Glomerular visceral epithelial cell (primary cell): ENCODE measurements at regions not wholly inside any gene's neighbourhood (a gene's known extent, or its start where the extent isn't known, plus 50 kb on each side); places are given as distances from the start of the nearest gene placed in this dataset.
"Not testable (repeated sequence)": the region's sequence is repeated elsewhere in the genome, so short reads cannot be mapped to it uniquely, and the experiment has no call there.

ENCODE experiments used
- DNase-seq: peaks from one replicate; pipeline ENCODE4 v3.0.0-alpha.2; 2016; ENCODE audit errors: extremely low spot score

DNA sequence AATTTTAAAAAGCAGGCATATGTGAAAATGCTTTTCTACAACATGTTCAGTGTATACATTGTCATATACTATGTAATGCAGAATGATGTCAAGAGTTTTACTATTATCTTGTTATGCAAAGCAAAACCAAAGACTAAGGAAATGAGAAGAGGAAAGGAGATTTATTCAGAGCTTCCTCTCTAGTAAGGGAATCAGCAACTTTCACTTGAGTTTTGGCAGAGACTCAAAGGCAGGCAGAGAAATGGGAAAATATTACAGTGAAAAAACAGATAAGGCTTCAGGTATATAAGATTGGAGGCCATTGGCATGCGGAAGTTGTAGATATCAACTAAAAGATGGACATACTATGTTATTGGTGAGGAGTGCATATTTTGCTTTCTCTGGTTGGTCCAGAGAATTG is 512.0 kb upstream of the PCDH20 start:
- no peak for DNase-seq

GRCh38 chr13:61918841-61919240 is 503.2 kb upstream of the PCDH20 start:
- DNase-seq, result no peak

DNA sequence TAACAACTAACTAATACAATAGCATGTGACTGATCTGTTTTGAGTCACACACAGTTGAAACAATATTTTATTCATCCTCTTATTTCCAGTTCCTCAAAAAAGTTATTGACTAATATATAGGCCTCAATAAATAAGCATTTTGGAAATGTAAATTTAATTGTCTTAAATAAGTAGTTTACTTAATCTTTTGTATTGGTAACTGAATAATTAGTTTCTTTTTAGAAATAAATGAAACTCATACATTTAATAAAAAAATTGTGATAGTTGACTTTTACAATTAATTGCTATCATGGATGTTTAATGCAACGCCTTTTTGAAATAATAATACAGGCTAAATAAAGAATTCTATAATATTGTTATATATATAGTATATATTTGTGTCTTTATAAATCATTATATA is 500.8 kb upstream of the PCDH20 start:
- no peak for DNase-seq

DNA sequence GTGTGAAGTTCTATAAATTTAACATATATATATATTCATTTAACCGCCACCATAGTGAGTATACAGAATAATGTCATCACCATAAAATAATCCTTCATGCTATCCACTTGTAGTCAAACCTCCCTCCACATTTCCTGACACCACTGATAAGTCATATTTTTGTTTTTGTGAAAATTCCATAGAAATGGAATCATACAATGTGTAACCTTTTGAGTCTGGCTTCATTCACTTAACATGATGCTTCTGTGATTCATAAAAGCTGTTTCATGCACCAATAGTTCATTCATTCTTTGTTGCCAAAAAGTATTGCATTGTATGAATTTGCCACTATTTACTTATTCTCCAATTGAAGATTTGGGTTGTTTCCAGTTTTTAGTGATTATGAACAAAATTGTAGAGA is 497.5 kb upstream of the PCDH20 start:
- DNase-seq, result peak; percentile 24

DNA sequence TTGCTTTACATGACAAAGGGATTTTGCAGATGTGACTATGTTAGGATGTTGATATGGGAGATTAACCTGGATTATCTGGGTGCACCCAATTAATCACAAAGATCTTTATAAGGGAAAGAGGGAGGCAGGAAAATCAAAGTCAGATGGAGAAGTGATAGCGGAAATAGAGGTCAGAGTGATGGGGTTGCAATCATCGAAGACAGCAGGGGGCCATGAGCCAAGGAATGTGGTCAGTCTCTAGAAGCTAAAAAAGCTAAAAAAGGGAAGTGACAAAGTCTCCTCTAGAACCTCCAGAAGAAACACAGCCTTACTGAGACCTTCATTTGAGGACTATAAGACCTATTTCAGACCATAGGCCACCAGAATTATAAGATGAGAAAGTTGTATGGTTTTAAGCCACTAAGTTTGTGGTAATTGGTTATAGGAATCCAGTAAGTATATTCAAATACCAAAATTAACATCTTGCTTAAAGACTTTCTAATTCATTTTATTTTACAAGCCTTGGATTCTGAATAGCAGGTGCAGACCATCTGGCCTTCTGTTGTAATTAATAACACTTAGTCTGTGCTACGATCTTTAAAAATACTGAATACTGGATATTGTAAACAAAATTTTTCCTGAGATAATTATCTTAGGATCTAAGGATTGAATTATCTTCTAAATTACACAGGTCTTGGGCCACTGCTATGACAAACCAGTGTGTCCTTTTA is 493.4 kb upstream of the PCDH20 start:
- no peak for DNase-seq

- no peak for DNase-seq
These were observed 489.4 kb upstream of the PCDH20 start for GRCh38 chr13:61905054-61905453.

- no peak for DNase-seq
These were observed 486.4 kb upstream of the PCDH20 start for GRCh38 chr13:61901946-61902541.

DNA sequence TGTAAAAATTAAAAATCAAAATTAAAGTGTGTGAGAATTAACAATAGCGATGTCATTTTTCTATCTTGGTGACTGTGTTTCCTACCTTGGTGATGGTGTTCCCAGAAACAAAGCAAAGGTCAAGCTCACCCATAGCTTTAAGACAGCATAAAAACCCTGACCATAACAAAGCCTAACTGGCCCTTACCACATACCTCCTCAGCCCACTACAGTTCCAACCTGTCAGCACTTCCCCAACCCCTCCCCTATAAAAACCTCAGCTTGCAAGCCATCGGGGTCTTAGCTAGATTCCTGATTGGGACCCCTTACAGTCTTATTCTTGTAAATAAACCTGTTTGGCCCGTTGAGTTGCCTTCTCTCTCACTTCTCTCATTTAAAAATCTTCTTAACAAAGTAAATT is 484.4 kb upstream of the PCDH20 start:
- no peak for DNase-seq

DNA sequence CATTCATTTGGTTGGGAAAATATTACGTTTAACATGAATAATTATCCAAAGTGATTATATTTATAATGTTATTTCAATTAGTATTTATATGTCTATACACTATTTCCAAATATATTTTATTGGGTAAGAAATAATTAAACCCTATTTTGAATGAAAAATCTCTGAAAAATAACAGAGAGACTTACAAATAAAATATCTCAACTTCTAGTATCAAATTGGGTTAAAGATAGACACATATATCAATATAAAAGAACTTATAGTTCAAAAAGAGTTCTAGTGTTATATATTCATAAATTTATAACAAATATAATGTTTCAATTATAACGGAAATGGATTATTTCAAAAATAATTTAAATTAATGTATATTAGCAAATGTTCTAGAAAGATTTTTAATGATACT is 482.6 kb upstream of the PCDH20 start:
- DNase-seq, result no peak

- DNase-seq, result no peak
These were observed 475.8 kb upstream of the PCDH20 start for GRCh38 chr13:61891401-61891800.

DNA sequence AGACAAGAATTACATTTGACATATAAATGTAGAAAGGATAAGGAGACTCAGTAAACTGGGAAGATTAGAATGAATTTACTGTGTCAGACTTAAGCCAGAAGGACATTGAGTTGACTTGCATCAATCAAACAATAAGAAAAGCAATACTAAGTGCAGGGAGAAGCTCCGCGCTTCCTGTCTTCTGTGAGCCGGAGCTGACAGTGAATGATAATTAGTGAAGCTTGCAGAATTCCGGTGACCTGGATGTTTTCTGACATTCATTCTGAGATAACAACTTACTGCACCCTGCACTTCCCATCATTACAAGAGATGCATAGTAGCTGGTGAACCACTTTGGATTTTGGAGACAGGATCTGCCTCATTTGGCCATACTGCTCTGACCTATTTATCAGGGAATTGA is 469.2 kb upstream of the PCDH20 start:
- DNase-seq, result no peak

DNA sequence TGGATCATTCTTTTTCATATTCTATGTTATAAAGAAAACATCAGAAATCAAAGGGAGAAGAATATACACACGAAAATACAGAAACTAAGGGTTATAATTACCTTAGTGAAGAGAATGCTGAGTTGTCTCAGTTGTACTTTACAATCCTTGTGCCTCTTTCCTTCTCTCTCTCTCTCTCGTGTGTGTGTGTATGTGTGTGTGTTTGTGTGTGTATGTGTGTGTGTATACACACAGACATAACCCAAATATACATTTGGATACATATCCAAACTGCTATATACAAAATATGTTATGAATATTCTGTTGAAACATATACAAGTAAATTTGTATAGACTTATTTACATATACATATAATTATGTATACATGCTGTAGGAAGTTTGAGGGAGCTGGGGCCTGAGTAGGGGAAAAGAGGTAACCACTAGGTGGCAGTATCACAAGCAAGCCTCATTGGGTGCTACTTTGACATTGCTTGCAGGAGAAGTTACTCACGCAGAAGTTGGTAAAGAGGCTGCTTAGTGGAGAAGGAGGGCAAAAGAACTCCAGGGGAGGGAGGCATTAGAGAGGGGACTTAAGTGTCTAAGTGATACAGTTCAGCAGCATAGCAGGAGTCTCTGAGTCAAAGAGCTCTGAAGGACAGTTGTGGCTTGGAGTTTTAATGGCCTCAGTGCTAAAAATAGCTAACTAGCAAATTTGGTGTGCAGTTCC is 465.1 kb upstream of the PCDH20 start:
- DNase-seq, result peak; percentile 33

- DNase-seq, result not testable (repeated sequence)
These were observed 462.9 kb upstream of the PCDH20 start for GRCh38 chr13:61878565-61878964.

GRCh38 chr13:61874970-61875579 is 459.4 kb upstream of the PCDH20 start:
- DNase-seq, result no peak

- no peak for DNase-seq
These were observed 458.1 kb upstream of the PCDH20 start for GRCh38 chr13:61873717-61874116.

- DNase-seq, result no peak
These were observed 441.5 kb upstream of the PCDH20 start for GRCh38 chr13:61857198-61857597.

DNA sequence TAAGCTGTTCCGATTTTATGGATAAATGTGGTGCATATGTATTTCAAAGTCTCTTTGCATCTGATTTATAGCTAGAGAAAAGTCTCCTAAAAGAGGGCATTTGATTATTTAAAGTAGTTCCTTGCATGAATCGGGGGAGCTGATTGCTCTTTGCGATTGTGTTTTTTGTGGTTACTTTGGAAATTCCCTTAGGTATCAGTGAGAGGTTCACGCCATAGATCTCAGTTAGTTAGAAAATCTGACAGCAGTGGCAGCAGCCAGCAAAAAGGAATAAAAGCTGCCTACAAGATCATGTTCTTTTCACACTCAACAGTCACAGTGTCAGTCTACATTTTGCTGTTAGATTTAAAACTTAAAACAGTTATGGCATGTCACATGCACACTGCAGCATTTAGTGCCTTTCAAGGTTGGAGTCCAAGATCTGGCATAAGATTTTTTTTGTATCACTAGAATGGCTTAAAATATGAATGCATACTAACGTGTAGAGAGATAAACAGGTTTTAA is 436.5 kb upstream of the PCDH20 start:
- DNase-seq, result no peak

DNA sequence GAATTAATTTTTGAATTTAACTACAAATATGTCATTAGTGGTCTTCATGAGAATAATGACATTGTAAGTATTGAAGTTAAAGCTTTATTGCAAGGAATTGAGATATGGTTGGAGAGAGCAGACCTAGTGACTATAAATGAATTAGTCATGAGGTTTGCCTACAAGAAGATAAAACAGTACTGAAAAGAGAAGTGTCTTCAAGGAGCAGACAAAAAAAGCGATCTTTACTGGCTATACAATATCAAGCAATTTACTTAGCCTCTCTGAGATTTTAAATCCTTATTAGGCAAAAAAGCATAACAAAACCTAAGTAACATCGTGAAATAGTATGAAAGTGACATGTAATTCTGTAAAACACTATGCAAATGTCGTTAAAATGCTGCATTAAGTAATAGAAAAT is 435.1 kb upstream of the PCDH20 start:
- DNase-seq, result no peak

GRCh38 chr13:61838568-61838967 is 422.9 kb upstream of the PCDH20 start:
- no peak for DNase-seq

GRCh38 chr13:61833228-61833627 is 417.6 kb upstream of the PCDH20 start:
- DNase-seq, result no peak

DNA sequence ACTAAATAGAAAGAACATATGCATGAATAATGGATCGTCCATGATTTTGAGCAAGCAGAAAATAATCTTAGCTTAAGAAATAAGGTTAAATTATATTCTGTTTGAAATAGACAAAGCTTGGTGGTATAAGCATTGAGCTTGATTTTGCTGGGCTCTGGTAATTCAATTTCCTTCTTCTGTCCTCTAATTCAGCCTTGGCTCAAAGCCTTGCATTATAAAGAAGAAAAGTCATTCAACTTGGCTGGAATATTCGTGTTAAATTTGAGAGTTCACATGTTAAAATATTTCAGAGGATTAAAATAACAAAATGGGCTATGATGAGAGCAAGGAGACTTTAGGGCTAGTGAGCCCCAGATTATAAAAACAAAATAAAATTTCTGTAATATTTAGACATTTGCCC is 415.4 kb upstream of the PCDH20 start:
- no peak for DNase-seq

- DNase-seq, result no peak
These were observed 414.8 kb upstream of the PCDH20 start for GRCh38 chr13:61830475-61830874.

- DNase-seq, result no peak
These were observed 408.5 kb upstream of the PCDH20 start for GRCh38 chr13:61824168-61824567.
